Activated CD8-positive, alpha-beta memory T cell treated with anti-CD3 and anti-CD28 coated beads for 36 hours (primary cell): ENCODE measurements at regions not wholly inside any gene's neighbourhood (a gene's known extent, or its start where the extent isn't known, plus 50 kb on each side); places are given as distances from the start of the nearest gene placed in this dataset.
"Not testable (repeated sequence)": the region's sequence is repeated elsewhere in the genome, so short reads cannot be mapped to it uniquely, and the experiment has no call there.

Source experiments
- CTCF ChIA-PET: fragments of 350-600 bp; sonication (Branson Sonifier 250); formaldehyde crosslinking; loops from one replicate; lab custom pipeline; 2021; ENCODE audit warnings: antibody characterized with exemption; lab: Charles Lee
- POLR2A ChIA-PET: fragments of 350-600 bp; sonication (Branson Sonifier 250); formaldehyde crosslinking; loops from one replicate; lab custom pipeline; 2021; ENCODE audit warnings: antibody characterized with exemption; lab: Charles Lee

DNA sequence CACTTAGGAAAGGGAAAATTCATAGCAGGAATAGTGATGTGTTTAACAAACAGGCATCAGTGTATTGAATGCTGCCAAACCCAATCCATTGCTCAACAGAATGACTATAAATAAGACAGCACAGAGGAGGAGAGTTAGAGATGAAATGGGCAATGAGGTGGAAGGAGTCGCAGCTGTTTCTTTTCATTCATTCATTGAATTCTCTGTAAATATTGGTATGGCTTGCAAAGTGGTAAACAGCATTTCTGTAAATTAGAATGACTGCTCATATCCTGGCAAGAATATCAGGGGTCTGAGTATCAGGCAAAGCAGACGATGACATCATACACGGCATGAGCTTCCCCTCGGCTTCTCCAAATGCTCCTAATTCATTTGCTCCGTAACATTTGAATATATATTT lies 703.6 kb upstream of the SLC35B3 start:
- POLR2A ChIA-PET, result no interaction called here
- CTCF ChIA-PET, result no interaction called here

DNA sequence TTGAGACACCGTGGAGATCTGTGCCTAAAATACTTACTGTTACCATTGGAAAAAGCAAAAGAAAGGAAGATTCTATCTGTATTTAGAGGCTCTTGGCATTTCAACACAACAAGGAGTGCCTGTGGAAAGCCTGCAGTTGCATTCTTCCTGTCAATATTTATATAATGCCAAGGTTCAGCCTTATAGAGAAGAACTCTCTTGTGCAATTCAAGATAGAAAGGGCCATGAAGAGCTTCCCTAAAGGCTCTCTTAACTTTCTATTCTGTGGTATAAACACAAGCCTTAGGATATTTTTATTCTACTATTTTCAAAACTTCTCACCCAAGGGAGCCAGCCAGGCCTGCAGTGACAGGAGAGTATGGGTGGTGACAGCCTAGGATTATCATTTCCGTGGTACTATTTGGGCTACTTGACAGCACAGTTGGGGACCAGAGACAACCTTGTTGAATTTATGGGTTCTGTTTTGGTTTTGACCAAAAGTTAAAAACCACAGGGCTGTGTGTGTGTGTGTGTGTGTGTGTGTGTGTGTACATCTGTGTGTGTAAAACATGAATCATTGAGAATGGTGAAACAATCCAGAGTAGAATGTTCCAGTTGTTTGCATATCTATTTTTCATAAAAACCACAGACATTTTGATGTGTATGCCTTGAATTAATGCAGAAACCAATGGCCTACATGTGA lies 700.9 kb upstream of the SLC35B3 start:
- ChIA-PET CTCF (no interaction called here), POLR2A (no interaction called here)

DNA sequence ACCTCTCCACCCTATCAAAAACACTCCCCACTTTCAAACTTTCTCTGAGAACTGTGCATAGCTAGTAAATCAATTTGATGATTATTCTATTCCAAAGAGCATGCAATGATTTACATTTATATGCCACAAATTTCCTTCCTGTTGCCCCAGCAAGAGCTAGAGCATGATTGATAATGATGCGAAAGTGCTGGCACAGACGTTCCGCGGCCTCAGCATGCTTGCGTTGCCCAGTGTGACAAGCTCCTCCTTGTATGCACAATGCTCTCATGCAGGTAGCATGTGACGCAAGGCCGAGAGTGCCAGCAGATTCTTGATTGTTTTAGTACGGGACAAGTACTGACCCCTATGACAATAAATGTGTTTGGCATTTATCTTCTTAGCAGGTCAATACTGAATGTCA lies 696.3 kb upstream of the SLC35B3 start:
- CTCF ChIA-PET, result no interaction called here
- POLR2A ChIA-PET, result no interaction called here

DNA sequence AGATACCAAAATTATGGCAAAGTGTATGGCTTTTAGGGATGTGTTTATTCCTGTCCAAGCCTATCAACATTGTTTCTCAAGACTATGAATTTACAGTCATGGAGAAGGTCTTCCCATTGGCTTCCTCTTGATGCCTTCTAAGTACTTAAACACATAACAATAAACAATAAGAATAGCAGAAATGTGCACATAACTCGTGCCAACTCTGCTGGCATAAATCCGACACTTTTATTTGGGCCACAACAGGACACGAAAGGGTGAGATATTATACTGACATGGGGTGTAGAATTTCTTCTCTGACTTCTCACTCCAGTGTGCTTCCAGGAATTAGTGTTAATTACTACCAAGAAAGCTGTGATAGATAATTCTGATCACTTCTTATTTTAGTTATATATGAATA lies 695.9 kb upstream of the SLC35B3 start:
- ChIA-PET CTCF (no interaction called here), POLR2A (no interaction called here)

DNA sequence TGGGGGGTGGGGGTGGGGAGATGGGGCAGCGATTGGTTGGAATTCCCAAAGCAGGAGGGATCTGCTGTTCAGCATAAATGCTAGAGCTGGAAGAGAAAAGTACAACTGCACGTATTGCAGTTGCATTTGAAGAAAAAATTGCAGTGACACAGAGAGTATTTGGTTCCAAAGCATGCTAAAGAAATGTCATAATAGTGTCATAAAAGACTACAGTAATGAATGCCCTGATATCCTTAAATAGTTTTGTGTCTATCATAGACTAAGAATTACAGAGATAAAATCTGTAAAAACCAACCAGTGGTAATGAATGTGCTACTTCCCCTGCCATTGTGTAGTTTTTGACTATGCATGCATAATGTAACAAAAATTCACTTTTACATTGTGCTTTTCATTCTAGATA lies 693.6 kb upstream of the SLC35B3 start:
- POLR2A ChIA-PET, result no interaction called here
- CTCF ChIA-PET, result no interaction called here

DNA sequence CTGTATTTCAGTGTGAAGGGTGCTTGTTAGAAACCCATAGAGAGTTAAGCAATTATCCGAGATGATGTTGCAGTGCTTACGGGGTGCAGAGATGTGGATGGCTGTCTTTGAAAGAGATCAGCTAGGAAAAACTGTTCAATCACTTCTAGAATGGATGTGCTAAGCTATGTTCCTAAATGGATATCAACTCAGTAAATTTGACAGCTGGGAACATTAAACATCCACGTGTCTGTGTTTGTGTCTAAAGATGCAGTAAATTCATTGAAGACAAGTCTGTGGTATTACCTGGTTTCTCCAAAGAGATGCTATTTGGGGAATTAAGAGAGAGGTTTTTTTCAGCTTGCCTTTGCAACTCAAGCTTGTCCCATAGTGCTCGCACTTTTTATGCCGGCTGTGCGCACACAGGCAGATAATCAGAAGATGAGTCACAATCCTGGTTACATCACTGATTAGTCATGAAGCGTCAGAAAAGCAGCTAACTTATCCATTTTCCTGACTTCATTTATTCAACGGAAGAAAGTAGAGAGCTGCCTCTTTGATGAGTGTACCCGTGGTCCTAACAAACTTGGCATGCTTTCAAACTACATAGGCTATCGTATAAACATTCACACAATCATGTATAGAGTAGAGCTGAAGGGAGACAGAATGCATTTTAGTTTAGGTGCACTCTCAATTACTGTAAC lies 691.7 kb upstream of the SLC35B3 start:
- CTCF ChIA-PET, result no interaction called here
- POLR2A ChIA-PET, result interaction anchor here (0.5 to 0.7 kb wide), 2 partner anchors 777 to 1207 kb away, joined by 3 read pairs; no protein-coding TSS in a partner anchor

DNA sequence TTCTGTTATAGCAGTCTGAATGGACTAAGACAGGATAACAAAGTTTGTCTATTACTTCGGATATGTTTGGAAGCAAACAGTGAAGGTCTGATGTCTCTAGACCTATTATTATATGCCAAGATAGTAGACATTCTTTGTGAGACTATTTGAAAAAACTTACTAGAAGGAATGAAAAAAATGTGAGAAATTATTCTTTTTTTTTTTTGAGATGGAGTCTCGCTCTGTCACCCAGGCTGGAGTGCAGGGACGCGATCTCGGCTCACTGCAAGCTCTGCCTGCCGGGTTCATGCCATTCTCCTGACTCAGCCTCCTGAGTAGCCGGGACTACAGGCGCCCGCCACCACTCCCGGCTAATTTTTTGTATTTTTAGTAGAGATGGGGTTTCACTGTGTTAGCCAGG lies 690.7 kb upstream of the SLC35B3 start:
- POLR2A ChIA-PET, CTCF ChIA-PET: not testable (repeated sequence)

DNA sequence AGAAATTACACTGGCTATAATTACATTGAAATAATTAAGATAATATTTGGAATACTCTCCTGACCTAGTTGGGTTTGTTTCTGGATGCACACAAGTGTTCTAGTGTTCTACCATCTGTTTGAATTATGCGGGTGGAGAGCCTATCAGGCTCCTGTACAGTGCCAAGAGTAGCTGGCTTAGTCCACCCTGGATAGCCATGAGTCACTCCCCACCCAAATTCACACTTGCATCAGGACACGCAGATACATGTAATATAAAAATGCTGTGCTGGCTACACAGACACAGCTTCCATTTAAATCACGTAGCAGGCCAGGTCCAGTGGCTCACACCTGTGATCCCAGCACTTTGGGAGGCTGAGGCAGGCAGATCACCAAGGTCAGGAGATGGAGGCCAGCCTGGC lies 686.2 kb upstream of the SLC35B3 start:
- CTCF ChIA-PET, result no interaction called here
- POLR2A ChIA-PET, result no interaction called here

DNA sequence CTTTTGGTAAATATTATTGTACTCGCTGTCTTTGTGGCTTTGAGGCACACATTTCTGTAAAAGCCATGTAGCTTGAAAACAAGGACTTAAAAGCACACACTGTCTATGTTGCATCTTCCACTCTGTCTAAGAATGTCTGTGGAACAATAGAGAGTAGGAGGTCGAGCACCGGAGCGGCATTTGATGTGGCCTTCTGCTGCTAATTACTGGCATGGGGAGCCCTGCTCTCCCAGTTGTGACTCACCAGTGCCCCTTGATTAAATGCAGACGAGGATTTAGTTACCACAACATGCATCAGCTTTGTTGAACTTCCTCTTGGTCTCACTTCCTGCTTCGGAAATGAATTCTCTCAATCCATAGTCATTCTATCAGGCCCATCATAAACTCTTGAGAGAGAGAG lies 680.7 kb upstream of the SLC35B3 start:
- CTCF ChIA-PET, result no interaction called here
- POLR2A ChIA-PET, result no interaction called here

DNA sequence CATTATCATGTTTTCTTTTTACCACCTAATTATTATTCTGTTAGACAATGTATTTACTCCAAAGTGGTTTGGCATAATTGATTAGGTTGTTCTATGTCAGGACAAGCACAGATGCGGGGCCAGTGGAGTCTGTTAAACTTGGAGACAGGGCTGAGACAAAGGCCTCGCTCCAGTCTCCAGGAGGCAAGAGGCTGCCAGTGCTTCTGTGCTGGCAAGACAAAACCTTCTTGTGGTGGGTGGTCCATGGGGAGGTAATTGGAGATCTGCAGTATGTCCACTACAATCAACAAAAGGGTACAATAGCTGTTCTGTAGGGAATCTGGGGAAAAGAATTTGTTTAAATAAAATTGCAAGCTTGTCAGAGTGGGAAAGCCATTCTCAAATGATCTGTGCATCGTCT lies 677.2 kb upstream of the SLC35B3 start:
- POLR2A ChIA-PET, result no interaction called here
- CTCF ChIA-PET, result no interaction called here

DNA sequence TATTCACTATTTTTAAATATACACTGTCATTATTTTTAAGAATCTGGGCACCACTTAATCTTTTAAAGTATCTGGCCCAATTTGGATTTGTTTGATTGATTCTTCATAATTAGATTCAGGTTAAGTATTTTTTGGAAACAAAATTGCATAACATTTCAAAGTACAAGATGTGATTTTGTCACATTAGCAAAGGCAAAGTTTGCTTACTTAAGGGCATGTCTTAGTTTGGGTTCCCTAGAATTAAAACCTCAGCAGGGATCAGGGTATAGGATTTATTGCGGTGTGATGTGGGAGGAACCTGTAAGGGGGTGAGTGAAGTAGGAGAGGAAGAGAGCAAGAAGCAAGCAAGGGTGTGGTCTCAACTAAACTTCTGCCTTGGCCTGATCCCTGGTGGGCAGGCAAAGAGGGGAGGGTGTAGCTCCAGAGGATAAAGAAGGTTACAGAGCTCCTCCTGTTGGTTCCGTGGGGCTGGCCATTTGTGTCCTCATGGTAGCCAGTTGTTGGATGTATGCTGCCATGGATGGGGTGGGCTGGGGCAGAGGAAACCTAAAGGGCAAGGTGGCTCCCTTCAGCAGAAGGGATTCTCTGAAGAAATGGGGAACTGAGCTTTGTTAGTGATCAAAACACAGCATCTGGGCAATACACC lies 668.7 kb upstream of the SLC35B3 start:
- POLR2A ChIA-PET, result interaction anchor here (0.6 kb wide), 1 partner anchor 1657 kb away, joined by 11 read pairs; no protein-coding TSS in a partner anchor
- CTCF ChIA-PET, result no interaction called here

DNA sequence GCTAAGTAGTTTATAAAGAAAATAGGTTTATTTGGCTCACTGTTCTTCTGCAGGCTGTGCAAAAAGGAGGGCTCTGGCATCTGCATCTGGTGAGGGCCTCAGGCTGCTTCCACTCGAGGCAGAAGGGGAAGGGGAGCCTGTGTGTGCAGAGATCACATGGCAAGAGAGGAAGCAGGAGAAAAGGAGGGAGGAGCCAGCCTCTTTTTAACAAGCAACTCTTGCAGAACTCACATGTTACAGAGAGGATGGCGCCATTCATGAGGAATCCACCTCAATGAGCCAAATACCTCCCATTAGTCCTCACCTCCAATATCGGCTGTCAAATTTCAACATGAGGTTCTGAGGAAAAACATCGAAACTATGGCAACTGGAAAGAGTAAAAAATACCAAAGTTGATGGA lies 666.6 kb upstream of the SLC35B3 start:
- POLR2A ChIA-PET, result no interaction called here
- CTCF ChIA-PET, result no interaction called here

DNA sequence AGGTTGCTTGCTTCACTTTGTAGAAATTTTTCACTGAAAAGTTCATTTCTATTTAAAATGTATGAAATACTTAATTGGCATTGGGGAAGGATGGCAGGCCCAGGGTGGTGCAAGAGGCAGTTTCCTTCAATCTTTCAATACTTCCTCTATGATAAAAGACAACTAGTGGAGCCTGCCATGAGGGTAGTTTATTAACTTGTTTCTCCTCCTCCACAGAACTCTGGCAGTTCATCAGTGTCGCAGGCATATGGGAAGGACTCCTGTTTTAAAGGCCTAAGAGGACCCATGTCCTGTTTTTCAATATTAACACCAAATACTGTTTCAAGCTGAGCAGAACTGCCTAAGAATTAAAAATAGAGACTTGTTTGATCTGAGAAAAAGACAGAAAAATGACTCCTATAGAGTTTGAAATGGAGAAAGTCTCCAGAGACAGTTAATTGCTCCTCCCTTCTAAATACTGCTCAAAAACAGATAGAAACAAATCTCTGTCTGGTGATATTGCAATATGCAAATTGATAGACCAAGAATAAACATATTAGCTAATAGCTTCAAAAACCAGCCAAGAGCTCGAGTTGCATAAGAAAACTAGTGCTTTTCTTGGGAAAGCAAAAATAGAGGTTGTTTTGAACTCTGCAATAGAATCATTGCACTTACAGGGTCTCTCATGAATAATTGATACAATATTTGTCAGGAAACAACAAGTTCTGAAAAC lies 665.7 kb upstream of the SLC35B3 start:
- ChIA-PET CTCF (no interaction called here), POLR2A (no interaction called here)

DNA sequence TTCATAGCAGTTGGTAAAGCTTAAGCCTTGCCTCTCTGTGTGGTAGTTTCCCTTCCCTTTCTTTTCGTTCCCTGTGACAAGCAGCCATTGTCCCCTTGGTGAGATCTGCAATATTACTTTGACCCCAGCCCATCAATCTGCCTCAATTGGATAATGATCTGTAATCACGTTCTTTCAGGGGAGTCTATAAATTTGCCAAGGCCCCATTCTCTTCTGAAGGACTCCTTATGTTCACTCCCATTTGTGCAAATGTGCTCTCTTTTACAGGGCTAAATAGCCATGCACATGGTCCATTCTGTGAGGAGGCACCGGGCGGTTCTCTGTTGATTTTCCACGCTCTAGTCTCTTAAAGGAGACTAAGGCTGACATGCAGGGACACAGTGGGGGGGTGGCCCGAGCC lies 660.4 kb upstream of the SLC35B3 start:
- ChIA-PET CTCF (no interaction called here), POLR2A (no interaction called here)

DNA sequence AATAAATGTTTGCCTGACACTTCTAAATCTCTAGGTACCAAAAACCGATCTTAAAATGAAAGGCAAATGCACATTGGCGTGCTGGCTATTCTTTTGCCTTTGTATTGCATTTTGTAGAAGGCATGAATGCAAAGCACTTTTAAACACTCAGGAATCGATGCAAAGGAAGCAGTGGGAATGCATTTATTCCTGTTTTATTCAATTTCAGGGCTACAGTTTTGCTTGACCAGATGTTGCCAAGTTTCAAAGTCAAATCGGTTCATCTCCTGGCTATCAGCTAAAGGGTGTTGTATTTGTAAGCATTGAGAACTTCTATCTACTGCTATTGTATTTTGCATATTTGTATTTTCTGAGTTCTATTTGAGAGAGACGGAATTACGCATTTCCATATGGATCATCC lies 659.8 kb upstream of the SLC35B3 start:
- CTCF ChIA-PET, result no interaction called here
- POLR2A ChIA-PET, result no interaction called here

DNA sequence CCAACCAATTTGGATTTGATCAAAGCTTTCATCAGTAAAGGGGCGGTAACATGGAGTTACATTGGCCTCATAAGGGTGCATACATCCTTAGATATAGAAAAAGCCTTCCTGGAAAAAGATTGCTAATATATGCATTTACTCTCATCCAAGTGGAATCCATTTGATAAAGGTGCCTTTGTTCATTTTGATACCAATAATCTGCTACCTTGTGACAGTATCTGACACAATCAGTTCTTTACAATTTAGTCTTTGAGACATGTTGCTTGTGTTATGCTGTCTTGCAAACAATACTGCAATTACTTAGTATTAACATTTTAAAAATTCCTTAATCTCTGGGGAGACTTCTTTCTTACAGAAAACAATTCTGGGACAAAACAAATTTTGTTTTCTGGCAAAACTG lies 654.4 kb upstream of the SLC35B3 start:
- CTCF ChIA-PET, result no interaction called here
- POLR2A ChIA-PET, result no interaction called here

DNA sequence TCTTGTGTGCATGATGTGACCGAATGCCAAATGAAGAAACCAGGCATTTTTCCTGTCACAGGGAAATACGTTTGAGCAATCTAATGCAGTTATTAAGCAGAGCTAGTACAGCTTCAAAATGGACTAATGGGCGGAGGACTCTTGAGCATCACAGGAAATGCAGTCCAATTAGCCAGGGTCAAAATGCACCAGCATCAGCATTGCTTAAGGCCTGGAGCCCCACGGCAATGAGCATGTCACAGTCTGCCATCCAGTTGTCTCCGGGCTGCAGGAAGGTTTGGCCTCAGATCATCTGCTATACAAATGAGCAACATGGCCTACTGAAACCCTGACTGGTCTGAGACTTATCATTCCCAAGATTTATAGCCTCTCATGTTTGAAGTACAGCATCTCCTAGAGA lies 652.1 kb upstream of the SLC35B3 start:
- CTCF ChIA-PET, result no interaction called here
- POLR2A ChIA-PET, result no interaction called here

DNA sequence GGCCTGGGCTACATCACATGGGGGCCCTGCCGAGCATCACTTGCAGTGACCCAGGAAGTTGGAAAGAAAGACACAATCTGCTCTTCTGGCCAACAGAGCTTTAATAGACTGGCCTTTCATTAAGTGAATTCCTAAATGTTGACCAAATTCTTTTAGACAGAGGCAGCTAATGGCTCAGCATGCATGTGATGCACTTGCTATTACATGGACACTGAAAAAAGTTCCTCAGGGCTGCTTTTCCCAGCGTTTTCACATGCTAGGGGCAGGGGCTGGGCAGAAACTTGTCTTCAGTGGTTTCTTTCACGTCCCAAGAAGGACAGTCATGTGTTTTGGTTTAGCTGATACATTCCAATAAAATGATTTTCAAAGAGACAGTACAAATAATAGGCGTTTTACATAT lies 651.0 kb upstream of the SLC35B3 start:
- POLR2A ChIA-PET, result no interaction called here
- CTCF ChIA-PET, result no interaction called here

DNA sequence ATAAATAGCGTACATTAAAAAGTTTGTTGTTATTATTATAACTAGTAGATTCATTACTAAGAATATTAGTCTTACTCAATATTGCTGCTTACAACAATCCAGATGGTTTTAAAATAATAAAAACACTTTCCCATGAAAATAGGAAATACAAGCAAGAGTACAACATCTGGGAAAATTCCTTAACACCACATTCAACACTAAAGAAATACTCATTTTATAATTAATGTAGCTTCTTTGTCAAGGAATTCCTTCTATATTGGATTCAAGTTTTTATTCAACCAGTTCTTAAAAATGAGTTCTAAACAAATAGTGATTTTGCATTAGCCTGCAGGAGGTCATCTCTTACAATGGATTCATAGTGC lies 650.3 kb upstream of the SLC35B3 start:
- CTCF ChIA-PET, result no interaction called here
- POLR2A ChIA-PET, result no interaction called here

DNA sequence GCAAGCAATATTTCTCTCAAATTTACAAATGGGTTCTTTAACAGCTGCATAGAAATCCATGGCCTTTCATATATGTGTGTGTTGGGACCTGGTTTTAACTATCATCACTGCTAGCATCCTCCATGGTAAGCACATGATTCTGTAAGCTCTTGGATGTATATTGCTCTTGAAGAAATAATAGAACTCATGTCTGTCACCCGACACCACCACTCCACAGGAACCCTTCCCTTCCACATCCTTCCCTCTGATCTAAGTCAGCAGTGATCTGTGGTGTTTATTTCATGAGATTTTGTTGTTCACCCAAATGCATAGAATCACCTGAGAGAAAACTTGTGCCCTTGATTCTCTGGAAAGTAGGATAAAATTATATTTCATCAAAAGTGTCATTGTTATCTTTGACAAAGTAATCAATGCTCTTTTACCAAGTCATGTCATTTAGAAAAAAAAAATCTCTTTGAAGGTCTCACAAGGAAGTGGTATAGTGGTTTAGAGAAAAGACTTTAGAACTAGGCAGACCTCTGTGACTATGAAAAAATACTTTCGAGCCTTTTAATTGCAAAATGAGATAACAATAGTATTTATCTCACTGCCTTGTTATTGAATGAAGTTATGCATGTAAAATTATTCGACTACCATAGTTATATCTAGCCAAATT lies 649.8 kb upstream of the SLC35B3 start:
- ChIA-PET CTCF (no interaction called here), POLR2A (no interaction called here)
